8988T (cell line): ENCODE measurements at regions not wholly inside any gene's neighbourhood (a gene's known extent, or its start where the extent isn't known, plus 50 kb on each side); places are given as distances from the start of the nearest gene placed in this dataset.

Experiments
- DNase-seq: peaks from one replicate; pipeline ENCODE4 v3.0.0; 2011

DNA sequence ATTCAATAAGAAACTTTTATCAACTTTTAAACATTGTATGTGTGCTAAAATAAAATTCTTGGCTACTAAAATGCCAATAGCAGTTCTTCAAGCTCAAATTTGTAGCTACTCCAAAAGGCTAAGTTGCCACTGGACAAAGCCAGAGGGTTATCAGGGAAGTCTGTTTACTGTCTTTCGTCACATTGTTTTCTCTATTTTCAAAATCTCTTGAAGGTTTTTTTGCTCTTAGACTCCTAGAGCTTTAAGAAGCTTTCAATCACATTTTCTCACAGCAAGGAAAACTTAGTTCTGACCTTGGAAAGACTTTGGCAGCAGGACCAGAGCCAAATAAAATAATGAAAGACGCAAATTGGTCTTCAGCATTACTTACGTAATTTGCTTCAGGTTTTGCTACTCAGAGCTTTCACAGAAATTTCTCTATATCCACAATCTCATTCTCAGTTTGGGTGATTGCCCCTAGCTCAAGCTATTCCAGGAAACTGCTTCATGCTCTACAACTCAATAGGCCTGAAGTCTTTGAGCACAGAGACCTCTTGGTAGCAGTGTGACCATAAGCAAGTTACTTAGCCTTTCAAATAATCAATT is 257.7 kb downstream of the GABRG2 start:
- no peak for DNase-seq

DNA sequence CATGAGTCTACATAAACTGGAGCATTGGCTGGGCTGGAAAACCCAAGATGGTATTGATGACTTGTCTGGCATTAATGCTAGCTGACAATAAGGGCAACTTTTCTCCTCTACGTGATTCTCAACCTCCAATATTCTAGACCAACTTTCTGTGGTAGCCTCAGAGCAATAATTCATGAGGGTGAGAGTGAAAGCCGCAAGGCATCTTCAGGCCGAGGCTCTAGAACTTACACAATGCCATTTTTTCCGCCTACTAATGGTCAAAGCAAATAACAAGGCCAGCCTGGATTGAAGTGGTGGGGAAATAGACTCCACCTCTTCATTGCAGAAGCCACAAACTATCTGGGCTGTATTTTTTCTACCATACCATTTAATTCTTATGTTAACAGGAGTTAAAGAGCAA is 267.4 kb downstream of the GABRG2 start:
- DNase-seq, result no peak

DNA sequence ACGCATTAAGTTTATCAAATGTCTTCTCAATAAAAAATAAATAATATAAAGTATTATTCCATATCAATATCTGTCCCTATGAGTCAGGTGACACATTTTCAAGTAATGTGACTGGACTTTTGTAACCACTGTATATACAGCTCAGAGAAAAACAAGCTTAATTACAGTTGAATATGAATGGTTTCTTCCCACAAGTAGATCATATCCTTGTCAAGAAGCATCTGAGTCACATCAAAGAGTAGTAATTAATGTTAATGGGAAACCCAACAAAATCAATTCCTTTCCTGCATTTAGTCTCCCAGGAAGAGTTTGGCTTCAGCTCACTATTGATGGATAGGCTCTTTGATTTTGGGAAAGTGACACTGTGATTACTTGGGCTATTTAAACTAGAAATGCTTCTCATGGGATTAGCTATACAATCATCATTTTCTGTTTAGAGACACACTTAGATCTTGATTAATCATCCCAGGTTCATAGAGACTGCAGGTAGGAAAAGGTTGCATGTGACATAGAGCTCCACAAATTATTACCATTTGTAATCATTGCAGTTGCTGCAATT is 292.9 kb downstream of the GABRG2 start:
- no peak for DNase-seq

DNA sequence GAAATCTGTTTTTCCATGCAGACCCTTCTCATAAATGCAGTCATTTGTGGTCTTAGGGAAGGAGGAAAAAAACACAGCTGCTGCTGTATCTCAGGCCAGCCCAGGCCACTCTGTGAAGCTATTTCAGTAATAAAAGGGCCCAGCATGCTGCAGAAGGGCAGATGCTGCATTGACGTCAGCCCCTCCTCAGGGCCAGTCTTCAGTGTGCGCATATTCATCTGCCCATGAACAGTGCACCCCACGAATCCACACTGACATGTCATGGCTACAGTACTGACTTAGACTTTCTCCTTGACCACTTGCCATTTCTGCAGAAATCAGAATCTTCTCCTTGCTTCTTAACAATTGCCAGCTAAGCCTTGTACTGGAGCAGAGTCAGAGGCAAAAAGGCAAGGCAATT is 304.7 kb downstream of the GABRG2 start:
- no peak for DNase-seq

DNA sequence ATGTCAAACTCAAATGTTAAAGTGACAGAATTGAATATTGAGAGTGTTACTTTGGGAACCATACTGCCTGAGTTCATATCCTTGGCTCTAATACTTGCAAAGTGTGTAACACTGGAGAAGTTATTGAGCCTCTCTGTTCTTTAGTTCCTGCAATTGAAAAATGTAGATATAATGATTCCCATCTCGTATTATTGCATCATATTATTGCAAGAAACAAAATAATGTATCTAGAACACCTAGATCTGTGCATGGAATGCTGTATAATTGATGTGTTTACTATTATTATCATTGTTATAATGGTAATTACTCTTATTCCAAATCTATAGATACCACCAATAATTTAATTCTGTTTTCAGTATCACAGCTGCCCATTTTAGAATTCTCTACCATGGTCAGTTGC is 310.3 kb downstream of the GABRG2 start:
- DNase-seq, result no peak

DNA sequence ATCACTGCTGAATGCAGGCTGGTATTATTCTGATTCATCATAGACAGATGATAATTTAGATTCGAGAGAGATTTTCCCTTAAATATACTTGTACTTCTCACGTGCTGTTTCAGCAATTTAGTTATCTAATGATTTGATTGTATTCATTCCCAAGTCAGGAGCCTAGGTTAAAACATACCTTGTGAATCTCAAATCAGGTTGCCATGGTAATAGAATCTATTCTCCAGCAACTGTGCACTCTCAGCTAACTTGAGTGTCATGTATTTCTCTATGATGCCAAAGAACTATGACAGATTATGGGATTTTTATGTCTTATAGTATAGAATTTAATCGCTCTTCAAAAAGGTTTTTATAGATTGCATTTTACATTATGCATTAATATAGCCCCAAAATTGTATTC is 315.3 kb downstream of the GABRG2 start:
- DNase-seq, result no peak

DNA sequence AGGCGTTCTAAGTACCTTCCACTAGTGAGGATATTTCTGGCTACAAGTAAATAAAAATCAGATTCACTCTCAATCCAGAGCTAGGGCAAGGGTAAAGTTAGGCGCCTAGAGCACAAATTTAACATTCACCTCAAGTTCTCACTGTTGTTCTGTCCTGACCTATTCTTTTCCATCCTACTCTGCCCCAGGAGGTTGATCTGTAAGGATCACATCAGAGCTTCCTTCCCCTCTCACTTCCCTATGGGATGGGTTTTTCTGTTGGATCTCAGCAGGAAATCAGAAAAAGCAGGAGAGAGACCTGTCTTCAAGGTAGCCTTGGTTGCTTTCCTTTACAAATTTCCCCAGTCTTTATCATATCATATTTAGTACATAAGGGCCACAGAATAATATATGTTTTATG is 316.7 kb downstream of the GABRG2 start:
- no peak for DNase-seq

DNA sequence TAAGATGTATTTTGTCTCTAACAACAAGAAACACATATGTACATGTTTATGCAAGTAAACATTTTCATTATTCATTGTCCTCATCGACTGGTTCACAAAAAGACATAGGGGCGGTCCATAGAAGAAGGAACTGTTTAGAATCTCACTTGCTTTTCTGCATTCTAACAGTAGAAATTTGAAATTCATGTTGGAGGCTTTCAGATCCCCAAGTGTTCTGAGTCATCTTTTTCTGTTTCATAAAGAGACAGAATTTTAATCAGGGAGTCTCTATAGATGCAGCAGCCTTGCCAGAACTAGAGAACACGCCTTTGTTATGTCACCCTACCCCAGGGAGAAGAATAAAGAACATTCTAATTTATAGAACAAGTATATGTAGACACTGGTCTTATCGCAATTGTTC is 324.3 kb downstream of the GABRG2 start:
- DNase-seq, result no peak

DNA sequence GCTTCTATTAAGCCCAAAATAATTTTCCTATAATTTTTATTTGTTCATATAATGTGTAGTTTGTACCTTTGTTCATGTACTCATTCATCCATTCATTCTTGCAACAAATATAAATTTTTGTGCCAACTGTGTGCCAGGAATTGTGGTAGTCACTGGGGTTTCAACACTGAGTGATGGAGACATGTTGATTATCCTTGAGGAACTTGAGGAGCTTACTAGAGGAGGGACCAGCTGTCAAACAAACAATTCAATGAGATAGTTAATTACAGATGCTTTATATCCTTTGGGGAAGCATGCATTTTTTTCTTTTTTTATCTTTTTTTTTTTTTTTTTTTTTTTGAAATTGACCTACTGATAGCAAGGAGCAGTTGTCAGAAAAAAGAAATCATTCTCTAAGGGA is 324.8 kb downstream of the GABRG2 start:
- no peak for DNase-seq

DNA sequence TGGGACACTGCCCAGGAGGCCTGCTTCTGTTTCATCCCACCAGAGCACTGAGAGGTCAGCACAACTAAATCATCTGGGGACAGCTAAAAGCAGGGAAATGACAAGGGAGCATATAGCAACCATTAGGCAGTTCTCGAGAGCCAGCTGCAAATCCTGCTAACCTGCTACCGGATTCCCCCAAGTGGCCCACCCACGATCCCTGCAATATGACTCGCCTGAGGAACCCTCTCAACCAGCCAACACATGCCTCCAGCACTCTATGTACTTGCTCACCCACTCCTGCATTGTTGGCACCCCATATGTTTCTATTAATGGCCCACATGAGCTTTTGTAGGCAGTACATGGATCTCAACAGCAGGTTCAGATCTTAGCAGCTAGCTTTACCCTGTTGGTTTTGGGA is 326.0 kb downstream of the GABRG2 start:
- DNase-seq, result no peak

DNA sequence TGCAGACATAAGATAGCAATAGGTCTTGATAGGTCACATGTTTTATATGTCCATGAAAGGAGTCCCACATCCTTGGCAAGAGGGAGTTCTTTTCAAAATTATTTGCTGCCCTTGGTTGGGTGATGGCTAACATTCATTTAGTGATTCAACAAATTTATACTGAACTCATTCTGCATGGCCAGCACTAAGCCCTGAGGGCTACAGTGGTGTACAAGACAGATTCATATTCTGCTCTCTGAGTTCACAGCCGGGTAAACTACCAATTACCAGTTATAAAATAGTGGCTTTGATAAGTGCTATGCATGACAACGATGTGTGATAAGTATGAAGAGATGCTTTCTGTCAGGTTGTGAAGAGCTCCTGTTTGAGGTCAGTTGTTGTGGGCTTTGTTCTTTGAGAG is 340.0 kb downstream of the GABRG2 start:
- no peak for DNase-seq

DNA sequence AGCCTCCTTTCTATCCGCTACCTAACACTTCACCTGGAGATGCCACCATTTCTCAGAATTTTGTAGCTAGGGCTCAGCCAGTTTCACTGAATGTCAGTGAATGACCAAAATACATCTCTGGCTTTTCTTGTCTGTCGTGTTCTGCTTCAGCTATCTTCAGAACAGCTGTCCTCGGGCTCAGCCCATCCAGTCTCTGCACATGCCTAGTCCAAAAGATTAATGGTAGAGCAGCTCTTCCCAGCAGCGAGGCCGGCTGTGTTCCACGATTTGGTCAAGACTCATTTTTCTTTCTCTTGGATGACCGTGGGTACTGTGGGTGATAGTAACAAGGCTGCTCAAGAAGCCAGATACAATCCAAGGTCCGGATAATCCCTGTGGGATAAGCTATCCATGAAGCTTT is 342.8 kb downstream of the GABRG2 start:
- no peak for DNase-seq

DNA sequence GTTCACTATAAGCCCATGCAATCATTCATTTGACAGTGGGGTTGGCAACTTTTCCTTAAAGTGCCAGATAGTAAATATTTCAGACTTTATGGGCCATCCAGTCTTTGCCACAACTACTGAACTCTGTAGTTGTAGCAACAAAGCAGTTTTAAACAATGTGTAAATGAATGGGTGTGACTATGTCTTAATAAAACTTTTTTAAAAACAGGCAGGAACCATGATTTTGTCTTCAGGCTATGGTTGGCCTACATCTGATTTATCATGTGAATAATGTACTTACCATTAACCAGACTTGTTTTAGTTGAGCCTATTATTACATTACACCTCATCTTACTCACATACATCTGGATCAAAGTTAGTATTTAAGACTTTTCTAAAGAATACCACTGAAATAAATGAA is 361.6 kb downstream of the GABRG2 start:
- DNase-seq, result no peak

DNA sequence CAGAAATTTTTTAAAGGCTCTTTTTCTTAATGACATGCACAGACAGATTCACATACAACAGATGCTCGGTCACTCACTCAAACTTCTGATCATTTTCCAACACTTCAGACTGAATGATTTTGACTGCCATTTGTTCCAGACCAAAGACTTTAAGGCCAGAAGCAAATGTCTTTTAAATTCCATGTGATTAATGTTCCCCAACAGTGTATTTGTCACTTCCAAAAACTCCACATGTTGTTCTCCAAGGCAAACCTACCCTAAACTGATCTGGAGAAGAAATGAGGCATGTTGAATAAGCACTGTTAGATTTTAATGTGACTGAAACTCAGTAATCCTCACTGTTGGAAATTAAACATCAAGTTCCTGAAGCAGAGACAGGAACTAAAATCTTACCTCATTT is 366.7 kb downstream of the GABRG2 start:
- no peak for DNase-seq

DNA sequence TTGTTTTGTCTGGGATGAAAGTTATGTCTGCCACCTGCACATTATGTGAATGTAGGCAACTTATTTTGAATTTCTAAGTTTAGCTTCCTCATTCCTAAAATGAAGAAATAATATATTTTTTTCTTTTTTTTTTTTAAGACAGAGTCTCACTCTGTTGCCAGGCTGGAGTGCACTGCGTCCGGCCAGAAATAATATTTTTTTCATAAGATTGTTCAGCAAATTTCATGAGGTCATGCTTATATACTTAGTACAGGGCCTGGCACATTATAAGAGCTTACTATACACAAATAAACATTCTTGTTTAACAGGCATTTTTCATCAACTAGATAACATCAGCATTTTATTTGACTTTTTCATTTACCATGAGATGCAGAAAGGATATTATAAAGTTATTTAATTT is 368.5 kb downstream of the GABRG2 start:
- DNase-seq, result no peak

DNA sequence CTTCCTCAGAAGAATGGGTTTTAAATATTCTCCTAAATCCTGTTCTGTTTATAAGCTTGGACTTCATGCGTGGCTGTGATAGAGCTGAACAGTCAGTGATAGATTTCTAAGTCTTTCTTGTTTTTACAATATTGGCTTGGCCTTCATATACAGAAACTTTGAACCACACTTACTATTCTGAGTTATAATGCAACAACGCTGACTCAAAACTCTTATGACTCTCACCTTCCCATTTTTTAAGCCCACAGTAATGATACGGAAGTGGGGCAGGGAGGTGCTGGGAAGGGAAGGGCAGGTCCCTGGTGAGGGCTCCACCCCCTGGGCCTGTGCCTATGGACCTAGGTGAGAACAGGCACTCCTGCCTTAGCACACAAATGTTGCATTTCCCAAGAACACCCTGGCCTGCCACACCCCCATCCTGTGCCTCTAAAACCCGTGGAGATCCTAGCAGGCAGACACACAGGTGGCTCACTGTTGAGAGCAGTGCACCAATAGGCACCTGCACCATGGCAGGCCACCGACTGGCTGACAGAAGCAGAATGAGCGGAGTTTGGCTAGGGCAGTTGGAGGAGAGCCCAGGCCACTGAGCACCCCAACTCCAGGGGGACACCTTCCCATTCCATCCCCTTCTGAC is 376.7 kb downstream of the GABRG2 start:
- no peak for DNase-seq

DNA sequence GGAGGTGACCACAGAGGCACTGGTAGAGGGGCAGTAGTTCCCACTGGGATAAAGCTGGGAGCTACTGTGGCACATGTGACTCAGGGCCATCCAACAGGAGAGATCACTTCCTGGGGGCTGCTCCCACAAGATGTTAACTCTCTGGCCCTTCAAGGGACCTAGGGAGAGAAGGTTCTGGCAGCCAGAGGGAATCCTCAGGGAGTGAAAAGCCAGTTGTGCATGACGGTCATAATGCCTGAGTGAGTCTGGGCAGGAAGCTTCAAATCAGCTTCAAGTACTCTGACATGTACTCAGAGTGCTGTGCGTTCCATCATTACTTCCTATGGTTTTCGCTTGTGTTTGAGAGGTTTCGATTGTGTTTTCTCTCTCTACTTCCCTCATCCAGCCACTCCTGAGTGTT is 388.5 kb downstream of the GABRG2 start:
- DNase-seq, result no peak

DNA sequence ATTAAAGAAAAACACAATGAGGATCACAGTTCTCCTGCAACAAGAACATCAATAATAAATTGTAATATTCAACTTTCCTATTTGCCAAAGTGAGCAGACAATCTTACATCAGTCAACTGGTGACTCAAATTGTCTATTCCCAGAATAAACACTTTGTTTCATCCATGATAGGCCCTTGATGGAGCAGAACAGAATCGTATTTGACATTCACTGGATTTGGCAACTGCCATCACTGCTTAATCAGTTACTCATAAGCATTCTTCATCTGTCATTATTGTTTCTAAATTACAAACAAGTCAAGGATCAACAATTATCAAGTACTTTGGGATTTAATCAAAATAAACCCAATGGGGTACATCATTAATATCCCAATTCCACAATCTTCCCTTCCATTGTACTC is 398.4 kb downstream of the GABRG2 start:
- DNase-seq, result no peak

DNA sequence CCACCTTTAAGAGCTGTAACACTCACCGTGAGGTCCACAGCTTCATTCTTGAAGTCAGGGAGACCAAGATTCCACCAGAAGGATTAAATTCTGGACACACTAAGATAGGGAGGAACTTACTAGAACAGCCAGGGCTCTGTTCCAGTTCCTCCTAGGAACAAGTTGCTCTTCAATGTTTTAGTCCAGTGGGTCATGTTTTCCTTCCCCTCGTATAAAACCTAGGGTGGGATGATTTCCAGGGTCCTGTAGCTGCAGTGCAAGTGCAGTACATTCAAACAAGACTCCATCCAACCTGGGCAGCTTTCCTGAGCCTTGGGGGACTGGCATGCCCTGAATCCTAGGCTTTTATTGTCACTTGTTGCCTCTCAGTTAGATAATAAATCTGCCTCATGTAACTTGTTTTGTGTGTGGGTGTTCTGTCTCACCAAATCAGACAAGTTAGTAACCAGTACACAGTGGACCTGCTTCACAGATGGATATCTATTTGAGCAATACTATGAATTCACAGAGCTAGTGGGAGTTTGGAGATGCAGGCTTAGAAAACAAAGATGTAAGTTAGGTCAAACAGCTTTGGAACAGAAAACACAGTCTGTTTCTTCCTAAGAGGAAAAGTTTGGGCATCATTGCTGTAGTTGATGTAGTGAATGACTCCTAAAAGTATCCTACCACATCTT is 405.6 kb downstream of the GABRG2 start:
- no peak for DNase-seq

DNA sequence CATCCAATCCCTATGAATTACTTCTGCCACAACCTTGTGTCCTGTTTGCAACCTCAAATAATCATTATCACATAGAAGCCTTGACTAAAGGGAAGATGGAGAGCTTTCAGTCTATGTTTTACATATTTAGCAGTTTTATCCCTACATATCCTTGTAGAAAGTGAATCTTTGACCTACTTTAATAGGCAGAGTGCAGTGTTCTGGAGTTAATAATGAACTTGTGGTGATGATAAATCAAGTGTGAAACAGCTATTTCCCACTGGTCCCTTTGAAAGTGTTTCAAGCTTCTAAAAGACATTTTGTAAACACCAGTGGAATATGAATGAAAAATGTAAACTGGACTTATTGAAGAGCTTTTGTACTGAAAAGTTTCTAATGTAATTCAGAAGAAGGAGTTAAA is 406.7 kb downstream of the GABRG2 start:
- DNase-seq, result no peak

DNA sequence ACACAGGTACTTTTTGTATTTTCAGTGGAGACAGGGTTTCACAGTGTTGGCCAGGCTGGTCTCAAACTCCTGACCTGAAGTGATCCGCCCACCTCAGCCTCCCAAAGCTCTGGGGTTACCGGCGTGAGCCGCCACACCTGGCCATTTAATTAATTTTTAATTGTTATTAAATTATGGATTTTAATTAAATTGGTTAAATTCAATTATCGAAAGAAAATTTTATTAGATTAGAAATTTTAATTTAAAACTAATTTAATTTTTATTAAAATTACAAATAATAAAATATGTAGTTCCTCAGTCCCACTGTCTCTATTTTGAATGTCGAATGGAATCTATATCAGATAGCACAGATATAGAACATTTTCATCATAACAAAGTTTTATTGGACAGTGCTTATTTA is 416.5 kb downstream of the GABRG2 start:
- no peak for DNase-seq

DNA sequence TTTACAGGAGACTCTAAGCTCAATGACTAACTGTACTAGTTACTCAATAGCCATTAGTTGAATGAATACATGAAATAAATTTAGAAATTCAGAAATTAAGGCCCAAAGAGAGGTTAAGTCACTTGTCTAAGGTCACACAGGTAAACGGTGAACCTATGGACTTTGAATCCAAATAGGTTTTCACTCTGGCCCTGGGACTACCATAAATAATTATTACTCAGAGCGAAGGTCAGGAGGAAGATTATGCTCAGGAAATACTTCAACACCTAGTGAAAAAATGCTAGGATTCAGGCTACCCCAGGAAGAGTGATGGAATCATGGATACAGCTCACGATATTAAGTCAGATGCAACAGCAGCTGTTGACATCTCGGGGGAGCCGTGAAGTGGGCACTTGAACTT is 417.4 kb downstream of the GABRG2 start:
- DNase-seq, result no peak

DNA sequence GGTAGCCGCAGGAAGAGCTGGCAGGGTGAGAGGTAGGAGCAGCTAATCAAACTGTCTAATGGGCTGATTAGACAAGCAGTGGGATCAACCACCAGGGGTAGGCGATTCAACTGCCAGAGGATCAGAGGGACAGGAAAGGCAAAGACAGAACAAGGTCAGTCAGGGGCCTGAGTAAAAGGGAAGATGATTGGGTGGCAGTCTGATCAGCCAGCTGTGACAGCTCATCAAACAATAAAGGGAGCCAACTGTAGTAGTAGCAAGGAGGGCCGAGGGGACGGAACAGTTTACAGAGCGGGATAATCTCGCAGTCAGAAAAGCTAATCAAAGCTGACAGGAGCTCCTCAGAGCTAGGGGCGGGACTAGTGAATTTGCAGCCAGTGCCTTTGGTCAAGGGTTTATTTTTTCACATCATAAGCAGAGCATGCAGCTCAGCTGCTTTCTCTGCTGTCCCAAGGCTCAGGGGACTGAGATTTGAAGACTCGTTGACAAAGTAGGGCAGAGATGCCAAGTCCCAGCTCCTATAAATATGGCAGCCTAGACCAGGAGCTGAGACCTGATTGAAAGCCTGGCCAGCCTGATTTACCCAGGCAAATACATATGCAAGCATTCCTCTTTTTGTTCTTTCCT is 418.2 kb downstream of the GABRG2 start:
- no peak for DNase-seq
